HepG2 (cell line): ENCODE measurements at regions not wholly inside any gene's neighbourhood (a gene's known extent, or its start where the extent isn't known, plus 50 kb on each side); places are given as distances from the start of the nearest gene placed in this dataset.
A peak's percentile ranks its signal among the peaks of the same experiment; 100 is the strongest.

Experiments used
- ATAC-seq: fragments of 200-7000 bp; cut with Tn5 transposase; 3 replicates; pipeline ENCODE4 v1.9.1; 2020; ENCODE audit warnings: mild to moderate bottlenecking, moderate library complexity
- BruUV-seq: library from RNA; stranded (reverse); fragments of 400-500 nt; replicated peaks from 2 replicates; lab custom pipeline; 2021; lab: Mats Ljungman, UMichigan
- CTCF ChIA-PET: fragments of 300-600 bp; formaldehyde crosslinking; extraction: SDS; loops from one replicate; lab custom pipeline; 2021; ENCODE audit warnings: low total read pairs, inconsistent platforms, low intra/inter-chr PET ratio; lab: Yijun Ruan, JAX
- POLR2A ChIA-PET: fragments of 350-600 bp; sonication (Branson Sonifier 250); formaldehyde crosslinking; loops from one replicate; lab custom pipeline; 2020; ENCODE audit warnings: antibody characterized with exemption, inconsistent platforms; lab: Yijun Ruan, JAX
- DNase-seq: peaks from one replicate; pipeline ENCODE4 v3.0.0-alpha.2; 2015; ENCODE audit warnings: low spot score
- FAIRE-seq: peaks from 3 replicates; lab custom pipeline; 2011; peaks lifted over from hg19 to GRCh38; lab: Jason Lieb, UNC
- H2AFZ ChIP-seq: one replicate; pipeline ENCODE4 v1.6.1; 2011; ENCODE audit warnings: low read length, inconsistent platforms
- H3K27ac ChIP-seq: fragments of 300-600 bp; 3 replicates; pipeline ENCODE4 v1.8.0; 2011; ENCODE audit warnings: mixed run types, mild to moderate bottlenecking, mixed read lengths, low read length, inconsistent platforms; ENCODE audit not compliant: insufficient read depth; ENCODE audit errors: extremely low read length
- H3K27me3 ChIP-seq, 2 experiments: fragments of 200-600 bp in 1 of 2; 2 replicates in 1 of 2; 3 replicates in 1 of 2; pipeline versions ENCODE4 v1.6.0 to v1.8.0; 2011; ENCODE audit warnings: low read length in 2 of 2, mild to moderate bottlenecking in 2 of 2, moderate library complexity in 2 of 2, inconsistent platforms in 1 of 2; ENCODE audit not compliant: insufficient read depth in 2 of 2, control insufficient read depth in 1 of 2
- H3K36me3 ChIP-seq, 2 experiments: fragments of 200-600 bp in 1 of 2; replicated peaks in 1 of 2; 2 replicates in 1 of 2; 3 replicates in 1 of 2; pipeline versions ENCODE4 v1.5.1 to v1.8.0; 2011; ENCODE audit warnings: low read length in 2 of 2, inconsistent platforms in 1 of 2; ENCODE audit not compliant: insufficient read depth in 2 of 2, control insufficient read depth in 1 of 2
- H3K4me1 ChIP-seq: 2 replicates; pipeline ENCODE4 v1.5.1; 2012; ENCODE audit warnings: low read length, inconsistent platforms; ENCODE audit not compliant: insufficient read depth
- H3K4me2 ChIP-seq: 2 replicates; pipeline ENCODE4 v1.6.0; 2011; ENCODE audit warnings: low read depth, low read length, inconsistent platforms
- H3K4me3 ChIP-seq, 3 experiments: fragments of 200-600 bp in 1 of 3; sonication (generic), shearing (Covaris generic) in 1 of 3; replicated peaks in 1 of 3; 2 replicates each; pipeline ENCODE4 v1.5.1; 2011 to 2016; ENCODE audit warnings: low read length in 3 of 3, inconsistent platforms in 2 of 3, low read depth in 2 of 3, mild to moderate bottlenecking in 2 of 3, control low read depth in 1 of 3, mixed read lengths in 1 of 3; ENCODE audit not compliant: insufficient read depth in 1 of 3
- H3K79me2 ChIP-seq: one replicate; pipeline ENCODE4 v1.6.1; 2011; ENCODE audit warnings: low read length, inconsistent platforms; ENCODE audit not compliant: insufficient read depth
- H3K9ac ChIP-seq: 2 replicates; pipeline ENCODE4 v1.6.0; 2011; ENCODE audit warnings: mild to moderate bottlenecking, low read depth, low read length, inconsistent platforms; ENCODE audit not compliant: insufficient read depth
- H3K9me3 ChIP-seq: 2 replicates; pipeline ENCODE4 v1.5.1; 2012; ENCODE audit warnings: mild to moderate bottlenecking, low read length
- H4K20me1 ChIP-seq: 2 replicates; pipeline ENCODE4 v1.6.0; 2011; ENCODE audit warnings: inconsistent platforms, mild to moderate bottlenecking, low read length, moderate library complexity; ENCODE audit not compliant: insufficient read depth
- CEBPB ChIP-seq: IDR thresholded peaks from 2 replicates; pipeline ENCODE4 v1.6.1; 2011; ENCODE audit warnings: low read depth, low read length, improper control_type of control experiment, borderline replicate concordance
- CREB3 ChIP-seq: sonication (generic); formaldehyde crosslinking; IDR thresholded peaks from 2 replicates; pipeline ENCODE4 v1.5.0; 2020; ENCODE audit warnings: missing genetic modification reagents
- MTERF4 ChIP-seq: sonication (generic); formaldehyde crosslinking; IDR thresholded peaks from 2 replicates; pipeline ENCODE4 v1.8.0; 2023; ENCODE audit warnings: mild to moderate bottlenecking, missing genetic modification reagents
- SMC3 ChIP-seq: IDR thresholded peaks from 2 replicates; pipeline ENCODE4 v1.6.1; 2011; ENCODE audit warnings: low read length, improper control_type of control experiment
- SPEN ChIP-seq: sonication (generic); formaldehyde crosslinking; IDR thresholded peaks from 2 replicates; pipeline ENCODE4 v1.5.1; 2020; ENCODE audit warnings: low read depth, mild to moderate bottlenecking, missing genetic modification reagents
- TFDP1 ChIP-seq: IDR thresholded peaks from 2 replicates; pipeline ENCODE4 v1.6.1; 2016; ENCODE audit warnings: missing compliant biosample characterization, missing genetic modification reagents, borderline replicate concordance
- ZNF142 ChIP-seq: sonication (generic); formaldehyde crosslinking; IDR thresholded peaks from 2 replicates; pipeline ENCODE4 v1.4.0; 2020; ENCODE audit warnings: missing genetic modification reagents
- ZNF766 ChIP-seq: sonication (generic); formaldehyde crosslinking; IDR thresholded peaks from 2 replicates; pipeline ENCODE4 v1.5.0; 2020; ENCODE audit warnings: missing genetic modification reagents, borderline replicate concordance
- WGBS: methylation state at CpG from one replicate; pipeline ENCODE4 v1.1.6; 2017; ENCODE audit warnings: low lambda C conversion rate; 5-methylcytosine and 5-hydroxymethylcytosine counted together
- in situ Hi-C: cut with HindIII; loops from 2 replicates; pipeline ENCODE4 v1.10.0; 2017; ENCODE audit warnings: low pct_unique_long_range_greater_than_20kb; ENCODE audit not compliant: extremely low pct_ligation_motif_present
- intact Hi-C: fragments of 100-400 bp; cut with micrococcal nuclease; formaldehyde crosslinking; loops from one replicate; pipeline ENCODE4 v1.10.0; 2022; ENCODE audit not compliant: unreplicated experiment

- in situ Hi-C loops: no loop called here
- no peak for FAIRE-seq
- no peaks in the 10 kb centered on the region for H4K20me1 ChIP-seq
- BruUV-seq: no TSS peak
- no peak overlapping the region for H2AFZ ChIP-seq
- no peak overlapping the region for H3K27ac ChIP-seq
- no peak for DNase-seq
- no peak for TF ChIP-seq TFDP1 (CRISPR knock-in tag)
- no peak overlapping the region for H3K4me3 ChIP-seq
- H3K4me1 ChIP-seq: no peaks in the 10 kb centered on the region
- no peaks in the 10 kb centered on the region for H3K9me3 ChIP-seq
- WGBS: 0% methylated on average over 2 of the region's 2 CpGs
- ChIA-PET POLR2A (no interaction called here), CTCF (no interaction called here)
- no peak overlapping the region for H3K4me2 ChIP-seq
- H3K27me3 ChIP-seq: no peaks in the 10 kb centered on the region
- H3K79me2 ChIP-seq: no peaks in the 10 kb centered on the region
- H3K36me3 ChIP-seq: no peaks in the 10 kb centered on the region
- H3K9ac ChIP-seq: no peak overlapping the region
- intact Hi-C loops: no loop called here
- ATAC-seq: no peak
These were observed 107.6 kb downstream of the AMER1 start for GRCh38 chrX:64097891-64098290.

- DNase-seq: no peak
- H3K4me3 ChIP-seq: no peak overlapping the region
- no peaks in the 10 kb centered on the region for H3K9me3 ChIP-seq
- ChIA-PET POLR2A (no interaction called here), CTCF (no interaction called here)
- no TSS peak for BruUV-seq
- H3K27me3 ChIP-seq: no peaks in the 10 kb centered on the region
- H3K27ac ChIP-seq: no peak overlapping the region
- FAIRE-seq: no peak
- ATAC-seq: no peak
- intact Hi-C loops (loop anchor here (1.0 to 2.0 kb wide), 2 partner anchors 113 to 121 kb away; no protein-coding TSS in a partner anchor), in situ Hi-C loops (no loop called here)
- H3K79me2 ChIP-seq: no peaks in the 10 kb centered on the region
- no peak overlapping the region for H3K9ac ChIP-seq
- H3K4me1 ChIP-seq: no peaks in the 10 kb centered on the region
- 6% methylated on average over 2 of the region's 2 CpGs for WGBS
- no peaks in the 10 kb centered on the region for H4K20me1 ChIP-seq
- no peaks in the 10 kb centered on the region for H3K36me3 ChIP-seq
- H3K4me2 ChIP-seq: no peak overlapping the region
- H2AFZ ChIP-seq: no peak overlapping the region
- TF ChIP-seq SPEN (CRISPR knock-in tag): no peak
- TF ChIP-seq ZNF766 (CRISPR knock-in tag): no peak
- TF ChIP-seq SMC3: peak; percentile 17; the same call in 1 of the 2 replicates
- TF ChIP-seq CEBPB: no peak
- no peak for TF ChIP-seq MTERF4 (CRISPR knock-in tag)
- no peak for TF ChIP-seq CREB3 (CRISPR knock-in tag)
- no peak for TF ChIP-seq ZNF142 (CRISPR knock-in tag)
These were observed 111.7 kb downstream of the AMER1 start for GRCh38 chrX:64093761-64094160.
